A673 (cell line): ENCODE measurements at regions not wholly inside any gene's neighbourhood (a gene's known extent, or its start where the extent isn't known, plus 50 kb on each side); places are given as distances from the start of the nearest gene placed in this dataset.

Experiments used
- CTCF ChIP-seq: fragments of 300-800, 200-600 bp; sonication (generic); conservative IDR thresholded peaks from 2 replicates; pipeline ENCODE4 v1.5.1; 2017; ENCODE audit warnings: low read depth, mild to moderate bottlenecking, antibody characterized with exemption, low read length, moderate library complexity, mixed read lengths
- EZH2 ChIP-seq: fragments of 200-600 bp; sonication (generic); IDR thresholded peaks from 2 replicates; pipeline ENCODE4 v1.6.1; 2017; ENCODE audit warnings: borderline replicate concordance, low read depth, mild to moderate bottlenecking, mixed read lengths, antibody characterized with exemption, low read length; ENCODE audit not compliant: poor library complexity, severe bottlenecking

- TF ChIP-seq CTCF: no peak
- no peak for TF ChIP-seq EZH2
These were observed 161.4 kb downstream of the METTL4 start for GRCh38 chr18:2409906-2410305.
